ENCODE measurements at regions not wholly inside any gene's neighbourhood (a gene's known extent, or its start where the extent isn't known, plus 50 kb on each side); places are given as distances from the start of the nearest gene placed in this dataset.
"Not testable (repeated sequence)": the region's sequence is repeated elsewhere in the genome, so short reads cannot be mapped to it uniquely, and the experiment has no call there.

DNA sequence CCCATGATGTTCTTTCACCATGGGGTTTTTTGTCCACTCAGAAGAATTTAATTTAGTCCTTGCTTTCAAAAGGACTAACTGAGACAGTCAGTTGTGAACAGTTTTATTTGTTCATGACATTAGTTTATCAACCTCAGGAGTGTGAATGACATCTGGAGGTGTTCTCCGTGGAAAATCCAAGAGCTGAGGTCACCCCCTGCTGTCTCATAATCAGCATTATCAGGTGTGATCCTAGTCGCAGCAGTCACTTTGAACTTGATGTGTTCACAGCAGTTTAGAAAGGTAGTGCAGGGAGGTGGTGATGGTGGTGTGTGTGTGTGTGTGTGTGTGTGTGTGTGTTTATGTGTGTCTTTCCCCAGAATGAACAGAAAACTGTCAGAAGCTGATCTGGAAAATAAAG, 1760.8 kb upstream of the PCDH10 start:
- ATAC-seq = no peak

DNA sequence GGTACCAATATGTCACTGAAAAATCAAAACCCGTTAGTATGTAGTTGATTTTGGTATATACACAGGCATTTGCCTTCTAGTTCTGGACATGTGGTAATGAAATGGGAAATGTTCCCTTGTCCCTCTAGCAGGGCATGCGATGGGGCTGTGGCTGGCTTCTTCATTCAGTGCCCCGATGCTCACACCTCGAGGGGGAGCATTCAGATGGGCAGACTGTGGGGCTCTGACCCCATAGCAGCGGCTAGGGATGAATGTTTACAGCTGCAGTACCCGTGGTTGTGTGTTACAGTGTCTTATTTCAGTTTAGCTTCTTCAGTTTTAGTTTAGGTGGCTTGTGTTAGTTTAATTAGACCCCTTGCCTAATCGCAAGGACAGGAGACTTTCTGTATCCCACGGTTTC, 1741.0 kb upstream of the PCDH10 start:
- ATAC-seq = no peak

DNA sequence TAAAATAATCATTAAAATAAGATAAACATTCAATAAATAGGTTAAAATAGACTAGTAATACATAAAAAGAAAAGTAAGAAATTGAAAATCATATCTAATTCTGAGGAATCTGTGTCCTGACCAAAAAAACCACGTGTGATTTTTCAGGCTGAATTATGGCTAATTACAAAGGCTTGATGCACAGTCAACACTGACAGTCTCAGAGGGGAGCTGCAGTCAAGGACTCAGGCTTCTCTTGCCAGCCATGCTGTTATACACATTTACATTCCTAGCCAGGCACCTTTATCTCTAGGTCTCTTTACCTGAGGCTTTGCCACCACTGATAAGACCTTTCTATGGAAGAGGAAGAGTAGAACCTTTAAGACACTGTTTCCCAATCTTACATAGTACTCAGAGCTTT, 1737.7 kb upstream of the PCDH10 start:
- no peak for ATAC-seq

DNA sequence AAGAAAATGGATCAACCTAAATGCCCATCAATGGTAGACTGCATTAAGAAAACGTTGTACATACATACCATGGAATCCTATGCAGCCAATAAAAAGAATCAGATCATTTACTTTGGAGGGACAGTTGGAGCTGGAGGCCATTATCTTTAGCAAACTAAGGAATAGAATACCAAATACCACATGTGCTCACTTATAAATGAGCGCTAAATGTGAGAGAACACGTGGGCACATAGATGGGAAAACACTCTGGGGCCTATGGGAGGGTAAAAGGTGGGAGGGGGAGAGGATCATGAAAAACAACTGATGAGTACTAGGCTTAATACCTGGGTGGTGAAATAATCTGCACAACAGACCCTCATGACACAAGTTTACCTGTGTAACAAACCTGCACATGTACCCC, 1729.9 kb upstream of the PCDH10 start:
- no peak for ATAC-seq

DNA sequence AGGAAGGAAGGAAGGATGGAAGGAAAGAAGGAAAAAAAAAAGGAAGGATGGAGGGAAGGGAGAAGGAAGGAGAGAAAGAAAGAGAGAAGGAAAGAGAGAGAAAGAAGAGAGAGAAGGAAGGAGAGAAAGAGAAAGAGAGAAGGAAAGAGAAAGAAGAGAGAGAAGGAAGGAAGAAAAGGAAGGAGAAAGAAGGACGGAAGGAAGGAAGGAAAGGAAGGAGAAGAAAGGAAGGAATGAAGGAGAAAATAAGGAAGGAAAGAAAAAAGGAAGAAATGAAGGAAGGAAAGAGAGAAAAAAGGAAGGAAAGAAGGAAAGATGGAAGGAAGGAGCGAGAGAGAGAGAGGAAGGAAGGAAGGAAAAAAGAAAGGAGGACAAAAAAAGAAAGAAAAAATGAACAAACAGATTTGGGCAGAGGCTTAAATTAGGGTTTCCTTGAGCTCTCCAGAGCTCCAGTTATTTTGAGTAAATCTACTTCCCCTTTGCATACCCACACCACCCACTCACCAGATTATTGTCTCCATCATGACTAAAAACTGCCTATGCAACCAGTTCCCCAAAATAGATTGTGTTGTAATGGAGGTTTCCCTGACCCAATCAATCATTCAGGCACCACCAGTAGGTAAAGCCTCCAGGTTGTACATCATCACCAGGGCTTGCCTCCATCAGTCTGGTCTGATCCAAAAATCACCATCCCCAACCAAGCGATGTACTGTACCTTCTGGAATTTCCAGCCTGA, 1722.9 kb upstream of the PCDH10 start:
- ATAC-seq = no peak

DNA sequence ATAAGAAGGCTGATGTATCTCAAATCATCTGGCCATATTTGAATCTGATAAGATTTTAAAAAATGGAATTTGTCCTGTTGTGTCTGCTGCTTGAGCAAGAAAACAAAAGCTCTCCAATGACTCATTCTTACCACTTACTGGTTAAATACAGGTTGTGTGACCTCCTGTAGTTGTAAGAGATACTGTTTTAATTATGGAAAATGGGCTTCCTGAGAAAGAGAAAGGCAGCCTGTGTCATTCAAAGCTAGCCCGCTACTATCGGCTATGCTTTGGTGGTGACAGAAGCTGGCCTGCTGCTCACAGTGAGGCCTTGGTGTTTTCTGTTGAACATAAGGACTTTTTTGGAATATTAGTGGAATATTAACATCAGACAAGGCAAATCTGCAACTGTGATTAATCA, 1722.1 kb upstream of the PCDH10 start:
- ATAC-seq = no peak

DNA sequence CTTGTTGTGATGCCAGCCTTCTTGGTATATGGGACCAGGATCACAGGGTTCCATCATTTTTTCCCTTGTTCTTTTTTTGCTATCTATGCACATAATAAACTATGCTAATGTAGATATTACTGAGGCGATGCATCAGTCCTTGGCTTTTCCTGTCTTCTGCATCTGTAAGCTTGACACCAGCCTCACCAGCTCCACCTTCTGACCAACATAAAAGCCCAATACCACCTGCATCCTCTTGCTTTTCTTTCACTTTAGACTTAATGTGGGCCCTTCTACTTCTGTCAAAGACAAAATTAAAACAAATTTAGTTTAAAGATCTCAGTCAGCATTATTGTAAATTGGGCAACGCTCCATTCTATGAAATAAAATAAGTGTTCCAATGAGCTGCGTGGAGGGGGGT, 1718.8 kb upstream of the PCDH10 start:
- ATAC-seq = no peak

DNA sequence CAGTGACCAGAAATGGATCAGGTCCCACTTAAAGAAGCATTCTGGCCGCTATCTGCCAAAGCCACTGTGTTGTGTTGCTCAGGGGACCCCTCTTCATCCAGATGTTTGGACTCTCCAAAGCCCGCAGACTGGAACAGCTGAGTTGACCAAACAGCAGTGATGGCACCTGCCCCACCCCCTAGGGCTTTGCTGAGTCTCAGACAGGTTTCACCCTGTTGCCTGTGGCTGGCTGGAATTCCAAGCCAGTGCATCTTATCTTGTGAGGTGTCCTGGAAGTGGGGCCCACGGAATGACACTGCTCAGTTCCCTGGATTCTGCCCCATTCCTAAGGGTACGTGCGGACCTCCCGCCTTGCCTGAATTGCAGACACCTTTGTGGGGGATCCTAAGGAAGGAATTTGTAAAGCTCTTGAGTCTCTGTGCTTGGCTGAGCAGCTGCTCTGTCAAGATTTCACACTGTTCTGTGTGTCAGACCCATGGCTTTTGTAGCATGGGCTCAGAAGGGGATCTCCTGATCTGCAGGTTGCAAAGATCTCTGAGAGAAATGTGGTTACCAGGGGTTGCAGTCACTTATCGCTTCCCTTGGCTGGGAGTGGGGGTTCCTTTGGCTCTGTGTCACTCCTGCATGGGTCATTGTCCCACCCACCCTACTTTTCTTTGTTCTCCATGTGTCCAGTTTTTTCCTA, 1707.9 kb upstream of the PCDH10 start:
- ATAC-seq = no peak

DNA sequence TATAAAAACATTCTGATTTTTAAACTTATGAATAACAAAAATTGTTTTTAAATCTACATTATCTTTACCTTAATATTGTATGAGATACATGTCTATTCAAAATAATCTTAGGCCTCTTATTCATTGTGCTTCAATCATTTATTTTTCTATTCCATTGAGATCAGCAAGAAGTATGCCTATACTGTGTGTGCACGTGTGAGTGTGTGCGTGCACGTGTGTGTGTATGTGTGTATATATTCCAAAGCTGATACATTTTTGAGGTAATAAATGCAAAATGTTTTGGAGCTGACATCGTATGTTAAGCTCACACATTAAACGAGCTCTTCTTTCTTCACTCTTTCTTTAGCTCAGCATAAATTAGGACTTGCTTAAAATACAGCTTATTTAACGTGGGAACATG, 1701.2 kb upstream of the PCDH10 start:
- ATAC-seq = no peak

DNA sequence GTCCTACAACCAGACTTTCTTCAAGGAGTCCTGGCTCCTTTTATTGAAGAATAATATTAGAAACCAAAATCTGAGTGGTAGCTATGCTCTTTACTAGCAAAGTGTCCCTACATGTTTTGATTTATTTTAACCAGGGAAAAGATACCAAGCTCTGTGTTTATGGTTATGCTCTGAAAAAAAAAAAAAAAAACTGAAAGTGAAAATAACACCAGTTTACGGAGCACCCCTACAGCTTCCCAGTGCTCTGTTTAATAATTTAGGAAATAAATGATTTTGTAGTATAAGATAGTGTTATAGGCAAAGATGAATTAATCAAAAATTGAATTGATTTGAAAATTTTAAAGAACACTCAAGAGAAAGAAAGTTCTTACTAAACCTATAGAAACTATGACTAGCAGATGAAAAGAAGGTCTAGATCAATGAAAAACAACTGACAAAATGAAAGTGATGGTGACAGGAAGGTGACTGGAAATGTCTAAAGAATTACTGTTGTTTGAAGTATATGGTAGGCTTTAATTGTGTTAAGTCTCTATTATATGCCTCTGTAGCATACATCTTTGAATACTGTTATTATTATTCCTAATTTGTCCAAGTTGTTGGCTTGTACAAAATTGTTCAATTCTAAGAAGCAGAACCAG, 1698.4 kb upstream of the PCDH10 start:
- ATAC-seq = no peak

DNA sequence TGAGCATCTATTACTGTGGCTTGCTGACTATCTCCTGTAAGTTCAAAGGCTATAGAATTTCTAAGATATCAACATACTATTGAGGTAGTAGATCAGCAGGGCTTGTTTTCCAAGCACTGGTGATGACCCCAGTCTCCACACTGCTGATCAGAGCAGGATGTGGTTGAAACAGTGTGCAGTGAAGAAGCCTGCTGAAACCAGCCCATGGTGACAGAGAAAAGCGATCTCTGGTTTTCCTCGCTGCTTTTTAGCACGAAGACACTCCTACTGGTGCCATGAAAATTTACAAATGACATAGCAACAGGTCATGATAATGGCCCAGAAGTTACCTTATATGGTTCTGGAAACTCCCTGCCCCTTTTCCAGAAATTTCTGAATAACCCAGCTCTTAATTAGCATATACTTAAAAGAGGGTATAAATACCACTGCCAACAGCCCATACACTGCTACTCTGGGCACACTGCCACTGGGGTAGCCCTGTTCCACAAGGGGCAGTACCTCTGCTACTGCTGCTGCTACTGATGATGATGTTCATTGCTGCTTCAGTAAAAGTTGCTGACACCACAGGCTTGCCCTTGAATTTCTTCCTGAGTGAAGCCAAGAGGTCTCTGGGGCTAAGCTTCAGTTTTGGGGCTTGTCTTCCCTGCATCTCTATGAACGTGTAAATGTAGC, 1689.5 kb upstream of the PCDH10 start:
- ATAC-seq = no peak

DNA sequence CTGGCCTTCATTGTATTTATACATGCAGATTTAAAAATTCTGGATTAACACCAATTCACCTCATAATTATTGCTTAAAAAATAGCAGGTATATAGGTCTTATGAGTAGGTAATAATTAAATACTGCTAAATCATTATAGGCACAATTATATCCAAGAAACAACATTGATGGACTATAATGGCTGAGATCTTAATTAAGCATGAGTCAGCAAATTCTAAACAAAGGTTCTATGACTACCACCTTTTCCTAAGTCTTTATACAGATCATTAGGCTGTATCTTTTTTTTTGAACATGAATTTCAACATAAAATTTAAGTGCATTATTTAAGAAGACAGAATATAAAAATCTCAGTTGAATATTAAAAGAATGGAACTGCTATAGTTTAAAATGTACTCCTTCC, 1678.7 kb upstream of the PCDH10 start:
- no peak for ATAC-seq

DNA sequence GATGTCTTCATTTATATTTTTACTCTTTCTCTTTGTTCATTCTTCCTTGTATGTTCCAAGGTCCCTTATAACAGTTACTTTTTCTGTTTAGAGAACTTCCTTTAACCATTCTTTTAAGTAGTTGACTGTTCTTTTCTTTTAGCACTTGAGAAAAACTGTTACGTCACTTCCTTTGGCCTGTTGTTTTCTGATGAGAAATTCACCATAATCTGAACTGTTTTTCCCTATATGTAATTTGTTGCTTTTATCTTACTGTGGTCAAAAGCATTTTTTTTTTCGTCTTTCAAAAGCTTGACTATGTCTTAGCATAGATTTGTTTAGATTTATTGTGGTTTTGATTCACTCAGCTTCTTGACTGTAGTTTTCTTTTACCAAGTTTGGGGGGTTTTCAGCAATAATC, 1660.3 kb upstream of the PCDH10 start:
- no peak for ATAC-seq

DNA sequence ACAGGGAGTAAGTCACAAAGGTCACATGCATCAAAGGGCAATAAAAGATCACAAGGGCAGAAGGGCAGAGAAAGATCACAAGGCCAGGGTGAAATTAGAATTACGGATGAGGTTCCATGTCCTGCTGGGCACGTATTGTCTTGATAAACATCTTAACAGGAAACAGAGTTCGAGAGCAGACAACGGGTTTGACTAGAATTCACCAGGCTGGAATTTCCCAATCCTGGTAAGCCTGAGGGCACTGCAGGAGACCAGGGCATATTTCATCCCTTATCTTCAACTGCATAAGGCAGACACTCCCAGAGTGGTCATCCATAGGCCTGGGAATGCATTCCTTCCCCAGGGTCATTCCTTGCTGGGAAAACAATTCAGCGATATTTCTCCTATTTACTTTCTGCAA, 1652.9 kb upstream of the PCDH10 start:
- not testable (repeated sequence) for ATAC-seq

DNA sequence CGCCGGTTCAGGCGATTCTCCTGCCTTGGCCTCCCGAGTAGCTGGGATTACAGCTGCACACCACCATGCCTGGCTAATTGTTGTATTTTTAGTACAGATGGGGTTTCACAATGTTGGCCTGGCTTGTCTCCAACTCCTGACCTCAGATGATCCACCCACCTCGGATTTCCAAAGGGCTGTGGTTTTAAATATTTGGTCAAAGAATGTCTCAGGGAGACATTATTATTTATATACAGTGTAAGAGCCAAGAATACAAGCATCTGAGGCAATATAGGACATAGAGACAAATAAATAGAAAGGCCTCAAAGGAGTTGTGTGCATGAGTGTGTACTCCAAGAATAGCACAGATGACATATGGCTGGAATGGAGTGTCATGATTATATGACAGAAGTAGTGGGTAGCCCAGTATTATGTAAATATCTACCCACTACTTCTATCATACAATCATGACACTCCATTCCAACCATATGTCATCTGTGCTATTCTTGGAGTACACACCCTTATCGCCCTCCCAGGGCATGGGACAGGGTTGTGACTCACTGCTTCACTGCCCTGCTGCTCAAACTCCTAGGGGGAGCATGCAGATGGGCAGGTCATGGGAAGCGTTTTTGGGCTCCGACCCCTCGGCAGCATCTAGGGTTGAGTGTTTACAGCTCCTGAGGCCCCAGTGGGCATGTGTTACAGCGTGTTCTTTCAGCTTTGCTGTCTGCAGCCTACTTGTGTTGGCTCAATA, 1649.8 kb upstream of the PCDH10 start:
- ATAC-seq = no peak

DNA sequence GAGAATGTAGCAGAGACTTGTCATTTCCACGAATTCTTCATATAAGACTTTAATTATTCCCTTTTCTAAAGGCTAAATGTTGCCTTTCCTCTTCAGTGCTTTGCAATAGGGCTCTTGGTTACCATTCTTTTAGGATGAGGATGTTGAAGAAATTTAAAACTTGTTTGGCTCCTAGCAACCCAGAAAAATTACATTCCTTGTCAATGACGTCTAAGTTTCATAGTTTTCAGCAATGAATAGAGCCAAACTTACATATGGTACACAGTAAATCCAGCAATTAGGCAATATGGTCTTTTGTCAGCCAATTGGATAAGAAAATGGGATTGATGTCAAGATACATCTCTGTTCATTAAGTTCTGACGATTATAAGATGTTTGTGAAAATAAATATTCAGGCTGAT, 1639.6 kb upstream of the PCDH10 start:
- ATAC-seq = no peak

DNA sequence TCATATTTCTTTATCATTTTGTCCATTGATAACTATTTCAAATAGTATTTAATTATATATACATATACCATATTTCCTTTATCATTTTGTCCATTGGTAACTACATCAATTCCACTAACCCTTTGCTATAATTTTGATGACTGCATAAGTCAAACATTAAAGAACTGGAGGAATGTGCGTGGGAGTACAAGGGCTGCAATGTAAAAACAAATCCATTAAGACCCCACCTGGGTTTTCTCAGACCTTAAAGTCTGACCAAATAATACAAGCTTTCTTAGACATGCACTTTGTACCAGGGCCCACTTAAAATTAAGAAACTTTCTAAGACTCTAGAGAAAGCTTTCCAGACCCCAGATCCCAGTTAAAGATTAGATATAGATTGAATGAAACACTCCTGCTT, 1622.4 kb upstream of the PCDH10 start:
- no peak for ATAC-seq

DNA sequence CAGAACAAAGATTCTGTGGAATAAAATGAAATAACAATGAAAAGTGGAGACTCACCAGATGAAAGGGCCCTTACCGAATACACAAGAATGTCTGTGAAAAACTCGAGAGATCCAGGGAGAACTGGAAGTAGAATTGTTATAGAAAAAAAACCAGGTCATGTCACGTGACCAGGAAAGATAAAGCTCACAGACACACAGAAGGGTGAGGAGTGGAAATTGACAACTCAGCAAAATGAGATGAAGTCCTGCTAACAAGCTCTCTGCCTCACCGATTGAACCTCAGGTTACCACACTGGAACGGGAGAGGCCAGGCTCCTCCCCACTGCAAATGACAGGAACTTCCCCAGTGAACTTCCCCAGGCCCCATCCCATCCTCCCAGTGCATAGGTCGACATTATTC, 1618.0 kb upstream of the PCDH10 start:
- no peak for ATAC-seq

DNA sequence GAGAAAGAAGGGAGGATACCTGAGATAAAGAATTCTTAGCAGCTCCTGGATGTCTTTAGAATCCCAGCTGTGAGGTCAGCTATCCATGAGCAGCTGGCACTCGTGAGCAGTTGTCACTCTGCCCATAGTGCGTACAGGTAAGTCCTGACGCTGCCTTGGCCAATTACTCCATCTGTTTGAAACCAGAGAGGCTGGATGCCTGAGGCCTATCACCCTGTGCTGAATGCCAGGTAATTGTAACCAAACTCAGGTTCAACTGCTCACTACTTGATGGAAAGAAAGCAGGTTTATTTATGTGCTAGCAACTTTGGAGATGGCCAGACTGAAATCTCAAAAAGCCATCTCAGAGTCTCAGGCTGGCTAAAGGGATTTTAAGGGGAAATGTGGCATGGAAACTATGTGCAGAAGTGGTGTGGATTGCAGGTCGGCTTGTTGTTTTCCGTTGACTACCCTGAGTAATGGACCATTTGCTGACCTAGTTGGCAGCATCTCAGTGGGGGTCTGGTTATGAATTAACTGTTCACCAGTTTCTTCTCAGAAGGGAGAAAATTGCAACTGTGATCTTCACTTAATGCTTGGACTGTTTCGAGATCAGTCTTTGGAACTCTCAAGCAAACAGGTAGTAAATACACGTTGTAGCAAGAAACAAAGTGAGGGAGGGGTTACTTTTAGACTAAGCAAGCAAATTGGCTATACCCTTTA, 1614.0 kb upstream of the PCDH10 start:
- ATAC-seq = no peak

DNA sequence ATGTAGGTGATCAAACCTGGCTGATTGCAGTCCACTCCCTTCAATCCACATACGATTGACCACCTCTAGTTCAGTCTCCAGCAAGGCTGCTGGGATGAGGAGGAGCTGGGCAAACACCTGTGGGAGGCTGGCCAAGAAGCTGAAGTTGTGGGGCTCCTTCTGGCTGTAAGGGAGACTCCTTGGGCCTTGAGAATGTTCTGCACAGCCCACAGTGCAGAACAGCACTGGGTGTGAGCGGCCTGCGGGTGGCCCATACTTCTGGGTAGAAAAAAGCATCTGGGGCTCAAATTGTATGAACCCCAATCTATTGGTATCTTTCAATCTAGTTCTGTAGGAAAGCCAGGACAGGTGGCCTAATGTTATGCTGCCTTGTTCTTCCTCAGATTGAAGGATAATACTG, 1608.8 kb upstream of the PCDH10 start:
- ATAC-seq = no peak

DNA sequence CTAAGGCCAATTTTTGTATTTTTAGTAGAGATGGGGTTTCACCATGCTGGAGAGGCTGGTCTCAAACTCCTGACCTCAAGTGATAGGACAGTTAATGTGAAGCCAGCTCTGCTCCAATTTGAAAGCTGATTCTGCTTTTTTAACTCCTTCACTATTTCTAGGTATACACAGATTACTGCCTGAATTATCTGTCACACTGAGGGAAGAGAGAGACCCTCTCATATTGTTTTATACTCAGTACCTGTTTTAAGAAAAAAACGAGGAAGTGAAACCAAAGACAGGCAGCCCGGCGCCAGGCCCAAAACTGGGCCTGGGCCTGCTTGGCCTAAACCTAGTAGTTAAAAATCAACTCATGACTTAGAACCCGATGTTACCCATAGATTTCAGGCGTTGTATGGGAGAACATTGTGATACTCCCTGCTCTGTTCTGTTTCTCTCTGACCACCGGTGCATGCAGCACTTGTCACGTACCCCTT, 1601.5 kb upstream of the PCDH10 start:
- no peak for ATAC-seq

DNA sequence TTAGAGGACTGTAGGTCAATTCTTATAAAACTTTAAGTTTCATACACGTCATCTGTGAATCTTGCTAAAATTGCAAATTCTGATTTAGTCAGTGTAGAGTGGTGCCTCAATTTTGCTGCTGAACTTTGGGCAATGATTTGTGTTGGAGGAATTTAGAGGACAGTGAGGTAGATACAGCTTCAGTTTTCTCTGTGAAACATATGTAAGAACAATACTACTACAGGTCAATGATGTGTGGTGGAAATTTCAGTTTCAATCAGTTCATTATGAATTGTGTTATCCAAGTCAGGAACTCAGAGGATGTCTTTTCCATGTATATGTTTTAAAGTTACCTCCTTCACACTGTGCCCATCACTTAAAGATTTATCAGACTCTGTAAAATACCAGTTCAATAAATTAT, 1597.8 kb upstream of the PCDH10 start:
- no peak for ATAC-seq

Data from esophagus mucosa (tissue), 1 donor.